ENCODE measurements at regions not wholly inside any gene's neighbourhood (a gene's known extent, or its start where the extent isn't known, plus 50 kb on each side); places are given as distances from the start of the nearest gene placed in this dataset.

DNA sequence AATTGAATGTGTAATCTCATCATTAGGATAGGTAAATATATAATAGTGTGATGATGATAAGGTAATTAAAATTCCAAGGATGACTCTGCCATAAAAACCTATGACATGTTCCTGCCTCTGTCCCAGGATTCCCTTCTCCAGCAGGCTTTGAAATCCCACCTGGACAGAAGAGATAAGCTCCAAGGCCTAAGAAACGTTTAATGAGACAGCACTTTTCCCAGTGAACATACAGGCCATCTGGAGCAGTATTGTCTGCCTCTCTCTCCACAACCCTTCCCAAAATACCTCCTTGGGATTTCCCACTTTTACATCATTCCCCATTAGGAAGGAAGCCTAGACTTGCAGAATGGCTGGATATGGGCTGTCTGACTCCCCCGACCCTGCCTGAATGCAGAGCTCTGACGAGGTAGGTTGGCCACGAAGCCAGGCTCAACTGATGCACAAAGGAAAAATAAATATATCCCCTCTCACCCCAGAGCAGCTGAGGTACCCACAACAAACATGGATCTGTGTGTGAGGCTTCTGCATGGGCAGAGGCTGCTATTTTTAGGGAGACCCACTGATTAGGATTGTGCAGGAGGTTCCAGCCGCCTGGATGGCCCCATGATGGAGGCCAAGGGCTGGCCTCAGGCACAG, 71.0 kb downstream of the TMPRSS5 start:
- DNase-seq, result no peak

DNA sequence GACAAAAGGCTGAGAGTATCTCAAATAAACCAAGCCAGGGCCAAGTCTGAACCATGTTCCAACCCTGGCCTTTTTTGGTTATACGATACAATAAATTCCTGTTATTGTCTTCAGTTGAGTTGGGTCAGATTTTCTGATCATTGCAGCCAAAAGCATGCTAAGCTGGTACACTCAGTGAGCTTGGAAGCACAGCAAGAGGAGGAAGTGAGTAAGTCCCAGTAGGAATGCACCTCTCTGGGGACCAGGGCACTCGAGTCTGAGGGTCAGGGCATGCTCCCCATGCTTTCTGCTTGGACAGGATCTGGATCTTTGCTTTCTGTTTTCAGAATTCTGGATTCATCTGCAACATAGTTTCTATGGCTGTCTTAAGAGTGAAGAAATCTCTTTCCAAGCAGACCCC, 73.1 kb downstream of the TMPRSS5 start:
- no peak for DNase-seq

DNA sequence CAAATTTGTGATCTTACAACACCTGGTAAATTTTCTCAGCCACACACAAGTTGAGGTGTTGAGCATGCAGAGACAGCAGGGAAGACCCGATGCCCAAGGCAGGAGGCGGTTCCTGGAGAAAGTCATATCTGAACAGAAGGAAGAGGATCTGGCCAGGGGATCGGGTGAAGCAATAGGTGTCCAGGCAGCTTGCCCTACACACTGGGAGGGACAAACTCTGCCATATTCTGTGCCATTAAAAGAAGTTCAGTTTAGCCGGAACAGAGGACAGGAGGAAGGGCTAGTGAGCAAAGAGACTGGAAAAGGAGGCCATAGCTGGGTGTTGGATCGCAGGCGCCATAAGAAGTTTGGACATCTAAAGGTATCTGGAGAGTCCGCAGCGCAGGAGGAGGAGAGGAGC, 76.5 kb downstream of the TMPRSS5 start:
- no peak for DNase-seq

DNA sequence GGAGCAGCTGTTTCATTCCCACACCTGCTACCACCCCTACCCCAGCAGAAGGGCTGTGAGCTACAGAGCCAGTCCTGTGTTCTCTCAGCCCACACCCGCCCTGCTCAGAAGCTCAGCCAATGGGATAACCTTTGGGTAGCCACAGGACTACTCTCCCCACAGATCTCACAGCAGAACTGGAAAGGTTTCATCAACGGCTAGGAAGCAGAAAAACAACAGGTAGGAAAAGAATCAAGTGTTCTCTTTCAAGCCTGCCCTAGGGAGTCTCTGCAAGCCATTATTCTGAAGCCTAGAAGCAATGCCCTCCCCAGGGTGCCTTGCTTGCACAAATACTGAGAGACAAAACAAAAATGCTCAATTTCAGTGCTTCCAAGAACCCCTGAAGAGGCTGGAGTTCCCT, 77.2 kb downstream of the TMPRSS5 start:
- DNase-seq, result no peak

DNA sequence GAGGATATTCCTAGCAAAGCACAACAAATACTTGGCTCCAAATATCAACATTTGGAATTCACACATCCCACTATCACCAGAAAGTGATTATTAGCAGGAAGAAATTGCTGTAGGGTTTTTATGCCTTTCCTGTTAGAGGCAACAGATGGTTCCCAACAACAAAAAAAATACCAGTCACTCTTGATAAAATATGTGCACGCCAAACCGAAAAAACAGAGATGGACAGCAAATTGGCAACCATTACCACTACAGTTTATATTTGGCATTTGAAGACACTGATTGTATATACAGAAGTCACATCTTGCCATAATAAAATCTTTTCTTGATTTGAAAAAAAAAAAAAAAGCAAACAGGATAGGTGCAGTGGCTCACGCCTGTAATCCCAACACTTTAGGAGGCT, 78.2 kb downstream of the TMPRSS5 start:
- no peak for DNase-seq

DNA sequence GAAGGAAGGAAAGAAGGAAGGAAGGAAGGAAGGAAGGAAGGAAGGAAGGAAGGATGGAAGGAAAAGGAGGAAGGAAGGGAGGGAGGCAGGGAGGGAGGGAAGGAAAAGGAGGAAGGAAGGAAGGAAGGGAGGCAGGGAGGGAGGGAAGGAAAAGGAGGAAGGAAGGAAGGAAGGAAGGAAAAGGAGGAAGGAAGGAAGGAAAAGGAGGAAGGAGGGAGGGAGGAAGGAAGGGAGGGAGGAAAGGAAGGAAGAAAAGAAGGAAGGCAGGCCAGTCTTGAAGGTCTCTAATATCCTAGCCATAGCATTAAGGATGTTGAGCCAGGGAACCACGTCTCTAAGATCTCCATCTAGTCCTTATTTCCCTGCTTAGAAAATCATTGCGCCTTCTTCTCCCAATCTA, 78.8 kb downstream of the TMPRSS5 start:
- DNase-seq, result no peak

DNA sequence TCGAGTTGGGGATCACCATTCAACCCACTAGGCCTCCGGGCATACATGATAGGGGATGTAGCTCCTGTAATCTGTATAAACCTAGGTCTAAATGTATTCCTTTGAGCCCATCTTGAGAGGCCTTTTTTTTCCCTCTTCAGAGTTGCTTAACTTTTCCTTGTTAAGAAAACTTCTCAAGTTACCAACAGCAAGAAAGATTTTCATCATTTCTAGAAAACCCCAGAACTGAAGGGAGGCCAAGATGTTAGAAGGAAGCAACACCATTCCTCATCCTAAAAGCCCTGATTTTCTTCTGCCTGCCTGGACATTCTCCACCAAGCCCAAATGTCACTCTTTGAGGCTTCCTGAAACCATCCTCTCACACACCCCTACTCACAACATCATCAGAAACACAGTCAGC, 79.4 kb downstream of the TMPRSS5 start:
- no peak for DNase-seq

DNA sequence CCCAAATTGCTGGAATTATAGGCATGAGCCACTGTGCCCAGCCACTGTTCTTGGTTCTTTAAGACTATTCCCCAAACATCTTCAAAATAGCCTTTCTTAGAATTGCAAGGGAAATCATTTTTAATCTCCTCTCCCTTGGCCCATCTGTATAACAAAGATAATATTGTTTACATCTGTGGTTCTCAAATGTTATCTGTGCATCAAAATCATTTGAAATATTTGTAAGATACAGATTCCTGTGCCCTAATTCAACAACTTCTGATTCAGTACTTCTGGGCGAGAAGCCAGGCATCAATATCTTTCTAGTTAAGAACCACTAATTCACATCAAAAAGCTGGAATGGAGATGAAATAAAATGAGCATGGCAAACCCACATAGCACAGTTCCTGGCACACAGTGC, 83.0 kb downstream of the TMPRSS5 start:
- DNase-seq, result no peak

DNA sequence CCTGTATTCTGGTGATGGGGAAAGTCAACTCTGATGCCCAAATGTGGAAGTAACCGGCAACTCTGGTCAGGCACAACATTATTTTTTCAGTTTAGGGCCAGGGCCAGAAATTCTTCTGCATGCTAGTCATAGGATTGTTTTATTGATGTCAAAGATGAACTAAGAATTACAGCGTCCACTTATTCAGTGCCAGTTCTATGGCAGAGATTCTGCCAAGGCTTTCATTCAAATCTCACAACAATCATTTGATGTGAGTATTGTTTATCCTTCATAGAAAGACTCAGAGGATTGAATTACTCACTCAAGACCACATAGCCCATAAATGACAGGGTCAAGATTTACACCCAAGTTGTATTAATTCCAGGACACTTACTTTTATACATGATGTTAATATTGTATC, 87.7 kb downstream of the TMPRSS5 start:
- DNase-seq, result no peak

DNA sequence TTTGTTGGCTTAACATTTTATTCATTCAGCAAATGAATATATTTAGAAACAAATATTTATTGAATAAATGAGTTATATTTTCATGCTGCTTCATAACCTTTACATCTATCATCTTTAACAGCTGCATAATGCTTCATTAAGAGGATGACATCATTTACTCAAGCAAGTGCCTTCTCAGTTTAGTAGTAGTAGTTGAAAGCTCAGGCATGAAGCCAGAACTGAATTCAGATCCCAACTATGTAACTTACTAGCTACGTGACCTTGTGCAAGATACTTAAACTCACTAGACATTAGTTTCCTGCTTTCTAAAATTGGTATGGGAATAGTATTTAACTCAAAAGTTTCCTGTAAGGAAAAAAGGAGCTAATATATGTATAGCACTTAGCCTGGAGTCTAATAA, 90.3 kb downstream of the TMPRSS5 start:
- DNase-seq, result no peak

DNA sequence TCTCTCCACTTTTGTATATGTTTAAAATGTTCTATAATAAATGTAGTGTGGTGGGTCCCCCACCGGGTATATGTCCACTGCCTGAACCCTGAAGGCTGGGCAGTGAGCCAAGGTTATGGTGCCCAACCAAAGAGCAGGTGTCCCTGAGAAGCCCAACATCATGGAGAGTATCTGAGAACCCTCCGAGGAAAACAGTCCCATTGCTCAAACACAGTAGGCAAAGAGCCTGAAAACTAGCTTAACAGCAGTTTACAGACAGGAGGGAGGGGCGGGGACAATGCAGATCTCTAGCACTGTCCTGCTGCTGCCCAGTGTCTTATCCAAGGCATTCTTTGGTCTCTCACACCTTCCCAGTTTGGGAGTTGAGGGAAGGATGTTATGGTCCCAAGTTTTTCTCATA, 91.0 kb downstream of the TMPRSS5 start:
- DNase-seq, result no peak

DNA sequence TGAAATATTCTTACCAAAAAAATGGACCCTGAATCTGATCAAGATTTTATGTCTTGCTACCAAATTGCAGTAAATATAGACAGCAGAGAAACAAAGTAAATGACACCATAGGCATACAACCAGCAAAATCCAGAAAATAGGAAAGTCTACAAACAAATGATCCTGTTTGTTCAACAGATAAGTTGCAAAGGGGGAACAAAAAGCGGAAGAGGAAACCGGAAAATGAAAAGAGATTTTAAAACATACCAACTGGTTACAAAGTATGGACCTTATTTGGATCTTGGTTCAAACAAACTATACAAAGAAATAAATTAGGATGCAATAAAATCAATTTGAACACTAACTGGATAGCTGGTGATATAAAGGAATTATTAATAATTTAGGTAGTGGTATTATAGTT, 92.0 kb downstream of the TMPRSS5 start:
- DNase-seq, result no peak

DNA sequence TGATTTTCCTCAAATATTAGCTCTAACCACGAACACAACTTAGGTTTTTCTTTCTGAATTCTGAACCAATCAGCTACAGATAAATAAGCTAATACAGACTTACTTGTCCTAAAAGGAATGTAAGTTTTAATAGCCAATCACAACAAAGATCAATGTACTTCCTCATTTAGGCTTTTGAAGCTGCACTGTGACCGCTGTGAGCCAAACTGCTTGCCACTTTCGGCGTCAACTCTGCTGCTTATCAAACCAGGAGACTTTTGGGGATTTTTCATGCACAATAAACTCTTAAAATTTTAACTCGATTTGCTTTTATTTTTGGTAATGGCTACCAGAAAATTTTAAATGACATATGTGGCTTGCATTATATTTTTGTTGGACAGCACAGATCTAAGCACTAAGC, 92.5 kb downstream of the TMPRSS5 start:
- DNase-seq, result no peak

DNA sequence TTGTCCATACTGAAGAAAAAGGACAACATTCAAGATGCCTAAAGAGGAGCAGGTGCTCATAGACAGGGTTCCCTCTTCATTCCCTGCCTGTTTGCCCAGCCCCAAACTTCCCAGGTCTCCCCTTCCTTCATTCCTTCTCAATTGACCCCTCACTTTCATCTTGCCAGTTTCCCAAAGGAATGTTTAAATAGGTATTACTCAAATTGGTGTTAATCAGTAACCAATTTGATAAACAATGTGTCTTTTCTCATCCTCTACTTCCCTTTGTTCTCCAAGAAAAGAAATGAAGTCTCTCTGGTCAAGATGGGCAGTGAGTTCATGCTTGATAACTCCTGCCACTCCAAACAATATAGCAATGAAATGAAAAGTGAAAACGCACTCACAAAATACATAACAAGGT, 101.9 kb downstream of the TMPRSS5 start:
- DNase-seq, result no peak

DNA sequence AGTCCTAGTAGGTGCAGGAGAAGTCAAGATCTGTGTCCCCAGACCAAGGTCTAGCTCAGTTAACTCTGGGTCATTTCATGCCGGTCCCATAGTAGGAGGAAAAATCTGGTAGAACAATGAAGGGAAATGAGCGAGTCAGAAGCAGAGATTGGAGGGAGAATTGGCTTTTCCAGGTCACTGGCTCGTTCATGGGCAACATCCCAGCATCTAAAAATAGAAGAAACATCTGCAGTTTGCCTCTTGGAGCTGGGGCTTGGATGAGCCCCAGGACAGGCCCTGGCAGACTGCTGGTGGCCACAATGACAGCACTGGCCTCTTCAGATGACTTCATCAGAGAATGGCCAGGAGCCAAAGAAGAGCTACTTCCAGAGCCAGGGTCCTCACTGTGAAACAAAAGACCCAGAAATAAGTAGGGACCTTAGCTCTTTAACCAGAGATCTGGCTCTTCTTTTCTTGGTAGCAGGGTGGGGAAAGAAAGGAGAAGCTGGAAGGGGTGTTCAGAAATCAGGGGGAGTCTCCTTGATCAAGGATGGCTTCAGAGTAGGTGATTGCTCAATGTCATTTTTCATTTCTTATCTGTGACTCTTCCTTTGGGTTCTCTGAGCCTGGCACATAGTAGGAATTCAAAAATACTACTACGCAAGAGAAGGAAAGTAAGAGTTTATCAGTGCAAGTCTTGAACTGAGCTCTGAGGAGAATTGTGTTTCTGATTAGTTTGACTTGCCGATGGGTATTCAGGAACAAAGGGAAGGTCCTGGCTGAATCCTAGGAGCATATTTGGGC, 102.6 kb downstream of the TMPRSS5 start:
- DNase-seq, result no peak

DNA sequence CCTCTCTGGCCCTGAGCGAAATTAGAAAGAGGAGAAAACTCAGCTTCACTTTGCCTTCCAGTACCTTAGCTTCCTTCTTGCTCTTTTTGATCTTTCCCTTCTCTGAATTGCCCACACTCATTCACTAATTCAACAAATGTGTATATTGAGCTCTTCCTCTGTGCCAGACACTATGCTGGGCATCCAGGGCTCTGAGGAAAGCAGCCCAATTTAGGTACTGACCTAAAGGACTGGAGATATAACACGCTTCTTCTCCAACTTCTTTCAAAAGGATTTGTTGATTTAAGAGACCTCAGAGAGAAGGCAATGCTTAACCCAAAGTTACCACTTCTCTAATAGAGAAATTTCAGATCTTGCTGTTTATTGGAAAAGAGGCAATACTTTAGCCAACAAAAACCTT, 103.6 kb downstream of the TMPRSS5 start:
- no peak for DNase-seq

DNA sequence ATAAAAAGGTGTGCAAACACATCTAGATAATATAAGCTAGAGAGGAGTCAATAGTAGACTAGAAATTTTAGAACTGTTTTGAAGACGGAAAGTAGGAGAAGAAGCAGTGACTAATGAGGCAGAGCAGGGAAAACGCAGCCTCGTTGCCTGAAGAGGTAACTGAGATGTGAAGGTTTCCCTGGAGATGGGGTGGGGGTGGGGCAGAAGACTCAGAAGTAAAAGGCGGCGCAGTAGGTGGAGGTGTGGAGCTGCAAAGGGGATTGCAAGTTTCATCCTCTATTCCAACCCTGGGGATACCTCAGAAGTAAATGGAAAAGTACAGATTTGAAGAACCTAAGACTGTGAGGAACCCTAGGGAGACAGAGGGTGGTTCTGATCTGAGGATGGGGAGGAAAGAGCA, 109.5 kb downstream of the TMPRSS5 start:
- no peak for DNase-seq

DNA sequence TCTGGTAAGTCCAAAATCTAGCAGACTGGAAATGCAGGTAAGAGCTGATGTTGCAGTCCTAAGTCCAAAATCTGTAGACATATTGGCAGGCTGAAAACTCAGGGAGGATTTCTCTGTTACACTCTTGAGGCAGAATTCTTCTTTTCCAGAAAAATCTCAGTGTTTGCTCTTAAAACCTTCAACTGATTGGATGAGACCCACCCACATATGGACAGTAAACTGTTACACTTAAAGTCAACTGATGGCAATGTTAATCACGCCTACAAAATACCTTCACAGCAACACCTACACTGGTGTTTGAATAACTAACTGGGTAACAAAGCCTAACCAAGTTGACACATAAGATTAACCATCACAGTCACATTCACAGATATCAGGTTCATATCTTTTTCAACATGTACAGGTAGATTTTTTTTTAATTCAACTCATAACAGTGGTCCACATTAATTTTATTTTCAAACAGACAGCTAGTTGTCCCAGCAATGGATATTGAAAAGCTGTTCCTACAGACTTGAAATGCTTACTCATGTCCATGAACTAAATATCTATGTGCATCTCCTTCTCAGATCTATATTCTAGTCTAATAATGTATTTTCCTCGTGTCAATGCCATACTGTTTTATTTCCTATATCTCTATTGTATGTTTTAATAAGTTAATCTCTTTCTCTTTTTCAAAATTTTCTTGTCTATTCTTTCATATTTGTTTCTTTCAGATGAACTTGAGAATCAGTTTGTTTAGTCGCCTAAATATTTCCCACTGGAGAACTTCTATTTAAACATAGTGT, 110.1 kb downstream of the TMPRSS5 start:
- no peak for DNase-seq

DNA sequence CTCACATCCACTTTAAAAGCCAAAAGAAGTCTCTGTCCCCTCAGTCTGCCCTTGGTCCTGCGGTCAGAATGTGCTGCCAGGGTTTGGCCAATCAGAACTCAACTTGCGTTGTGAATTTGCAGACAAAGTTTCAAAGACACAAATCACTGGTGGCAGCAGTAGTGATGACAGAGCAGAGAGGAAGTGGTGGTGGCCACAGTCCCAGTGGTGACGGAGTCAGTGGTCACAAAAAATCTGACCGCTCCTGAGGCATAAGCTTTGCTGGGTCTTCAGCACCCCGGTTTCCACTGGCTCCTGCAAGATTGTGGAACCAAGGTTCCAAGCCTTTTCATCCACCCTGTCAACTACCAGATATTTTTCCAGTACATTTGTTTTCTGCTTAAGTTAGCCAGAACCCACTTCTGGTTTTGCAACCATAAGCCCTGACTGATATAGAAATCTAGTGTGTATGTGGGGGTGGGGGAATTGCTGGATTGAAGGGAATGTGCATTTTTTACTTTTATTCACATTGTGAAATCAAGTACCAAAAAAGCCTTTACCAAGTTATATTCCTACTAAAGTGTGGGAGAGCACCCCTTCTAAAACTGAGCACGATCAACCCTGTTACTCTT, 112.3 kb downstream of the TMPRSS5 start:
- DNase-seq, result no peak

DNA sequence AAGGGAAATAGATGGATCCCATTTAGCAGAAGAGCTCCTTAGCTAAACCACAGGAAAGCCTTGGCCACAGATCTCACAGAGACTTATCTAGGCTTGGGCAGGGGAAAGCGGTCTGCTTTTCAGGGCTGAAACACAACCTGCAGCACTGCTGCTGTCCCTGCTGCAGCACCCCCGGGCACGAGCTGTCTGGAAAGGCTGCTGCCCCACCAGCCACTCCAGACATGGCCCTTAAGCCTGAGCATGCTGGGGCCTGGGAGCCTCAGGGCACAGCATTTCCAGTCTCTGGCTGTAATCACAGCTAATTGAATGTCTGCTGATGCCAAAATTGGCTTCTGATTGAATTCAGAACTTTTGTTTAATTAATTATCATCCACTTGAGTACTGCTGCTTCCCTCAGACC, 115.0 kb downstream of the TMPRSS5 start:
- DNase-seq, result no peak

DNA sequence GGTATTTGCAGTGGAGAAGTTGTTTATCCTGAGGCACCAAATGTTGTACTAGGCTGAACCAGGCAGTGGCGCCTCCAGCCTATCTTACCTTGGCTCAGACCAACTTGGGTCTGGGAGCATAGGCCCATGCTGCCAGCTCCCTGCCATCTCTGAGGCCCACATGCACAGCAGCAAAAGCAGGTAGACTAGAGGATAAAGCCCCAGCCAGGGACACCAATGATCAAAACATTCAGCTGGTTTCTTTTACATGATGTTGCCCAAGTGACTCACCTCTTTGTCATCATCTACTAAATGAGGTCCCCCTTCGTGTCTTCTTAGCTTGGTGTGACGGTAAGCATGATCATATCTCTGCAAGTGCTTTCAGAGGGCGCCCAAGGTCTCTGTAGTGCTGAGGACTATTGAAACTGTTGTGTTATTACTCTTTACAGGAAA, 112.1 kb upstream of the DRD2 start:
- no peak for DNase-seq

DNA sequence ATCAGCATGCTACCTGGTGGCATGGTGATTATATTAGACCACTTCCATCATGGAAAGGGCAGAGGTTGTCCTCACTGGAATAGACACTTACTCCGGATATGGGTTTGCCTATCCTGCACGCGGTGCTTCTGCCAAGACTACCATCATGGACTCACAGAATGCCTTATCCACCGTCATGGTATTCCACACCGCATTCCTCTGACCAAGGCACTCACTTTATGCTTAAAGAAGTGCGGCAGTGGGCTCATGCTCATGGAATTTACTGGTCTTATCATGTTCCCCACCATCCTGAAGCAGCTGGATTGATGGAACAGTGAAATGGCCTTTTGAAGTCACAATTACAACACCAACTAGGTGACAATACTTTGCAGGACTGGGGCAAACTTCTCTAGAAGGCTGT, 109.2 kb upstream of the DRD2 start:
- DNase-seq, result no peak

DNA sequence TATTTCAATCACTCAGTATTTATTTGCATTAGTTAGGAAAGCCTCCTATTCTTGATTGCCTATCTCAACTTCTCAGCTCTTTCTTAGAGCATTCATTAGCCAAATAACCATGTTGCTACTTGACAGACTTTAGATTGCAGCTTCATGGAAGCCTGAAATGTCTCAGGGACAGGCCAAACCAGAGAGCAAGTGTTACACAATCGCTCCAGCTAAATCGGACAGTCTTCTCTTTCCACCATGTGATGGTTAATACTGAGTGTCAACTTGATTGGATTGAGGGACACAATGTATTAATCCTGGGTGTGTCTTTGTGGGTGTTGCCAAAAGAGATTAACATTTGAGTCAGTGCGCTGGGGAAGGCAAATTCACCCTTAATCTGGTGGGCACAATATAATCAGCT, 106.5 kb upstream of the DRD2 start:
- DNase-seq, result no peak
